ENCODE measurements at regions not wholly inside any gene's neighbourhood (a gene's known extent, or its start where the extent isn't known, plus 50 kb on each side); places are given as distances from the start of the nearest gene placed in this dataset.

GRCh38 chrX:95350774-95351488 is 1333.7 kb upstream of the DIAPH2 start:
- 35 to 61% (median 40%) methylated on average over 6 of the region's 6 CpGs for WGBS, 3 donors
- H3K9me3 ChIP-seq (ENCODE audit: control insufficient read depth in 2 of 2, insufficient read depth in 1 of 2, low read depth in 1 of 2, low read length in 1 of 2), result no peaks in the 10 kb centered on the region

GRCh38 chrX:95367286-95367685 is 1317.4 kb upstream of the DIAPH2 start:
- no peaks in the 10 kb centered on the region for H3K4me1 ChIP-seq (ENCODE audit: control insufficient read depth in 3 of 3, insufficient read depth in 2 of 3, low read depth in 1 of 3, low read length in 2 of 3)
- H3K36me3 ChIP-seq (ENCODE audit: control insufficient read depth in 3 of 3, insufficient read depth in 2 of 3, low read depth in 1 of 3, low read length in 3 of 3), result no peaks in the 10 kb centered on the region
- DNase-seq (no peak), FAIRE-seq (no peak)
- no peak overlapping the region for H3K27ac ChIP-seq (ENCODE audit: low read depth in 1 of 3, low read length in 2 of 3)
- 66 to 87% (median 81%) methylated on average over 2 of the region's 2 CpGs for WGBS, 3 donors
- H3K4me3 ChIP-seq (ENCODE audit: low read depth in 1 of 3, low read length in 3 of 3), result no peak overlapping the region
- no peaks in the 10 kb centered on the region for H3K9me3 ChIP-seq (ENCODE audit: control insufficient read depth in 2 of 2, insufficient read depth in 1 of 2, low read depth in 1 of 2, low read length in 1 of 2)
- no peaks in the 10 kb centered on the region for H3K27me3 ChIP-seq (ENCODE audit: control insufficient read depth in 3 of 3, insufficient read depth in 3 of 3, low read length in 3 of 3)

More at GRCh38 chrX:95350774-95351488, 1333.7 kb upstream of the DIAPH2 start:
- no peak overlapping the region for H3K27ac ChIP-seq (ENCODE audit: low read depth in 1 of 3, low read length in 2 of 3)
- no peaks in the 10 kb centered on the region for H3K36me3 ChIP-seq (ENCODE audit: control insufficient read depth in 3 of 3, insufficient read depth in 2 of 3, low read depth in 1 of 3, low read length in 3 of 3)
- FAIRE-seq (no peak), DNase-seq (no peak)
- H3K4me1 ChIP-seq (ENCODE audit: control insufficient read depth in 3 of 3, insufficient read depth in 2 of 3, low read depth in 1 of 3, low read length in 2 of 3), result no peaks in the 10 kb centered on the region
- H3K27me3 ChIP-seq (ENCODE audit: control insufficient read depth in 3 of 3, insufficient read depth in 3 of 3, low read length in 3 of 3), result no peaks in the 10 kb centered on the region
- no peak overlapping the region for H3K4me3 ChIP-seq (ENCODE audit: low read depth in 1 of 3, low read length in 3 of 3)

GRCh38 chrX:95382799-95383198 is 1301.8 kb upstream of the DIAPH2 start:
- Histone ChIP-seq H3K27ac (ENCODE audit: low read depth in 1 of 3, low read length in 2 of 3) (no peak overlapping the region), H3K27me3 (ENCODE audit: control insufficient read depth in 3 of 3, insufficient read depth in 3 of 3, low read length in 3 of 3) (no peaks in the 10 kb centered on the region), H3K4me1 (ENCODE audit: control insufficient read depth in 3 of 3, insufficient read depth in 2 of 3, low read depth in 1 of 3, low read length in 2 of 3) (no peaks in the 10 kb centered on the region), H3K9me3 (ENCODE audit: control insufficient read depth in 2 of 2, insufficient read depth in 1 of 2, low read depth in 1 of 2, low read length in 1 of 2) (no peaks in the 10 kb centered on the region), H3K36me3 (ENCODE audit: control insufficient read depth in 3 of 3, insufficient read depth in 2 of 3, low read depth in 1 of 3, low read length in 3 of 3) (no peaks in the 10 kb centered on the region), H3K4me3 (ENCODE audit: low read depth in 1 of 3, low read length in 3 of 3) (no peak overlapping the region)
- no peak for DNase-seq
- no peak for FAIRE-seq

- Histone ChIP-seq H3K9me3 (ENCODE audit: control insufficient read depth in 2 of 2, insufficient read depth in 1 of 2, low read depth in 1 of 2, low read length in 1 of 2) (no peaks in the 10 kb centered on the region), H3K4me1 (ENCODE audit: control insufficient read depth in 3 of 3, insufficient read depth in 2 of 3, low read depth in 1 of 3, low read length in 2 of 3) (no peaks in the 10 kb centered on the region), H3K27me3 (ENCODE audit: control insufficient read depth in 3 of 3, insufficient read depth in 3 of 3, low read length in 3 of 3) (no peaks in the 10 kb centered on the region), H3K4me3 (ENCODE audit: low read depth in 1 of 3, low read length in 3 of 3) (no peak overlapping the region), H3K27ac (ENCODE audit: low read depth in 1 of 3, low read length in 2 of 3) (no peak overlapping the region), H3K36me3 (ENCODE audit: control insufficient read depth in 3 of 3, insufficient read depth in 2 of 3, low read depth in 1 of 3, low read length in 3 of 3) (no peaks in the 10 kb centered on the region)
- FAIRE-seq (no peak), DNase-seq (no peak)
- WGBS, 3 donors, result 62 to 77% (median 67%) methylated on average over 2 of the region's 2 CpGs
Measured at GRCh38 chrX:95383778-95384177, 1300.9 kb upstream of the DIAPH2 start.

GRCh38 chrX:95427389-95427788 is 1257.3 kb upstream of the DIAPH2 start:
- FAIRE-seq, result no peak
- no peak for DNase-seq
- H3K9me3 ChIP-seq (ENCODE audit: control insufficient read depth in 2 of 2, insufficient read depth in 1 of 2, low read depth in 1 of 2, low read length in 1 of 2), result peaks cover 0 to 10% of the 10 kb centered on the region in 2 donors

GRCh38 chrX:95435198-95435597 is 1249.4 kb upstream of the DIAPH2 start:
- Histone ChIP-seq H3K36me3 (ENCODE audit: control insufficient read depth in 3 of 3, insufficient read depth in 2 of 3, low read depth in 1 of 3, low read length in 3 of 3) (no peaks in the 10 kb centered on the region), H3K4me1 (ENCODE audit: control insufficient read depth in 3 of 3, insufficient read depth in 2 of 3, low read depth in 1 of 3, low read length in 2 of 3) (no peaks in the 10 kb centered on the region), H3K4me3 (ENCODE audit: low read depth in 1 of 3, low read length in 3 of 3) (no peak overlapping the region), H3K27me3 (ENCODE audit: control insufficient read depth in 3 of 3, insufficient read depth in 3 of 3, low read length in 3 of 3) (no peaks in the 10 kb centered on the region), H3K9me3 (ENCODE audit: control insufficient read depth in 2 of 2, insufficient read depth in 1 of 2, low read depth in 1 of 2, low read length in 1 of 2) (no peaks in the 10 kb centered on the region), H3K27ac (ENCODE audit: low read depth in 1 of 3, low read length in 2 of 3) (no peak overlapping the region)
- no peak for FAIRE-seq
- DNase-seq, result no peak

More at GRCh38 chrX:95427389-95427788, 1257.3 kb upstream of the DIAPH2 start:
- Histone ChIP-seq H3K36me3 (ENCODE audit: control insufficient read depth in 3 of 3, insufficient read depth in 2 of 3, low read depth in 1 of 3, low read length in 3 of 3) (no peaks in the 10 kb centered on the region), H3K4me3 (ENCODE audit: low read depth in 1 of 3, low read length in 3 of 3) (no peak overlapping the region), H3K27ac (ENCODE audit: low read depth in 1 of 3, low read length in 2 of 3) (no peak overlapping the region), H3K27me3 (ENCODE audit: control insufficient read depth in 3 of 3, insufficient read depth in 3 of 3, low read length in 3 of 3) (no peaks in the 10 kb centered on the region), H3K4me1 (ENCODE audit: control insufficient read depth in 3 of 3, insufficient read depth in 2 of 3, low read depth in 1 of 3, low read length in 2 of 3) (no peaks in the 10 kb centered on the region)
- 83 to 96% (median 89%) methylated on average over 2 of the region's 2 CpGs for WGBS, 3 donors

GRCh38 chrX:95441836-95442235 is 1242.8 kb upstream of the DIAPH2 start:
- 31 to 56% (median 44%) methylated on average over 4 of the region's 4 CpGs for WGBS, 3 donors
- Histone ChIP-seq H3K9me3 (ENCODE audit: control insufficient read depth in 2 of 2, insufficient read depth in 1 of 2, low read depth in 1 of 2, low read length in 1 of 2) (no peaks in the 10 kb centered on the region), H3K27me3 (ENCODE audit: control insufficient read depth in 3 of 3, insufficient read depth in 3 of 3, low read length in 3 of 3) (no peaks in the 10 kb centered on the region), H3K4me1 (ENCODE audit: control insufficient read depth in 3 of 3, insufficient read depth in 2 of 3, low read depth in 1 of 3, low read length in 2 of 3) (no peaks in the 10 kb centered on the region), H3K27ac (ENCODE audit: low read depth in 1 of 3, low read length in 2 of 3) (no peak overlapping the region), H3K36me3 (ENCODE audit: control insufficient read depth in 3 of 3, insufficient read depth in 2 of 3, low read depth in 1 of 3, low read length in 3 of 3) (no peaks in the 10 kb centered on the region), H3K4me3 (ENCODE audit: low read depth in 1 of 3, low read length in 3 of 3) (no peak overlapping the region)
- FAIRE-seq, result no peak
- no peak for DNase-seq

- DNase-seq (no peak), FAIRE-seq (no peak)
- no peaks in the 10 kb centered on the region for H3K27me3 ChIP-seq (ENCODE audit: control insufficient read depth in 3 of 3, insufficient read depth in 3 of 3, low read length in 3 of 3)
- H3K4me1 ChIP-seq (ENCODE audit: control insufficient read depth in 3 of 3, insufficient read depth in 2 of 3, low read depth in 1 of 3, low read length in 2 of 3), result no peaks in the 10 kb centered on the region
- no peaks in the 10 kb centered on the region for H3K36me3 ChIP-seq (ENCODE audit: control insufficient read depth in 3 of 3, insufficient read depth in 2 of 3, low read depth in 1 of 3, low read length in 3 of 3)
- H3K9me3 ChIP-seq (ENCODE audit: control insufficient read depth in 2 of 2, insufficient read depth in 1 of 2, low read depth in 1 of 2, low read length in 1 of 2), result no peaks in the 10 kb centered on the region
- 65 to 79% (median 73%) methylated on average over 1 of the region's 1 CpG for WGBS, 3 donors
- H3K27ac ChIP-seq (ENCODE audit: low read depth in 1 of 3, low read length in 2 of 3), result no peak overlapping the region
- H3K4me3 ChIP-seq (ENCODE audit: low read depth in 1 of 3, low read length in 3 of 3), result no peak overlapping the region
Measured at GRCh38 chrX:95484781-95485180, 1199.9 kb upstream of the DIAPH2 start.

- Histone ChIP-seq H3K9me3 (ENCODE audit: control insufficient read depth in 2 of 2, insufficient read depth in 1 of 2, low read depth in 1 of 2, low read length in 1 of 2) (peaks cover 0 to 2% of the 10 kb centered on the region in 2 donors), H3K4me3 (ENCODE audit: low read depth in 1 of 3, low read length in 3 of 3) (no peak overlapping the region), H3K36me3 (ENCODE audit: control insufficient read depth in 3 of 3, insufficient read depth in 2 of 3, low read depth in 1 of 3, low read length in 3 of 3) (no peaks in the 10 kb centered on the region), H3K27ac (ENCODE audit: low read depth in 1 of 3, low read length in 2 of 3) (no peak overlapping the region), H3K4me1 (ENCODE audit: control insufficient read depth in 3 of 3, insufficient read depth in 2 of 3, low read depth in 1 of 3, low read length in 2 of 3) (no peaks in the 10 kb centered on the region), H3K27me3 (ENCODE audit: control insufficient read depth in 3 of 3, insufficient read depth in 3 of 3, low read length in 3 of 3) (no peaks in the 10 kb centered on the region)
- FAIRE-seq, result no peak
- no peak for DNase-seq
Measured at GRCh38 chrX:95505721-95506120, 1178.9 kb upstream of the DIAPH2 start.
